A172 (cell line): ENCODE measurements at regions not wholly inside any gene's neighbourhood (a gene's known extent, or its start where the extent isn't known, plus 50 kb on each side); places are given as distances from the start of the nearest gene placed in this dataset.
A peak's percentile ranks its signal among the peaks of the same experiment; 100 is the strongest.
"Not testable (repeated sequence)": the region's sequence is repeated elsewhere in the genome, so short reads cannot be mapped to it uniquely, and the experiment has no call there.

ENCODE experiments used
- DNase-seq: peaks from one replicate; pipeline ENCODE4 v3.0.0-alpha.2; 2015; ENCODE audit warnings: low spot score

GRCh38 chr5:78726571-78726970, 78.0 kb upstream of the LHFPL2 start:
- DNase-seq = no peak

GRCh38 chr5:78726003-78726402, 77.4 kb upstream of the LHFPL2 start:
- DNase-seq = no peak

DNA sequence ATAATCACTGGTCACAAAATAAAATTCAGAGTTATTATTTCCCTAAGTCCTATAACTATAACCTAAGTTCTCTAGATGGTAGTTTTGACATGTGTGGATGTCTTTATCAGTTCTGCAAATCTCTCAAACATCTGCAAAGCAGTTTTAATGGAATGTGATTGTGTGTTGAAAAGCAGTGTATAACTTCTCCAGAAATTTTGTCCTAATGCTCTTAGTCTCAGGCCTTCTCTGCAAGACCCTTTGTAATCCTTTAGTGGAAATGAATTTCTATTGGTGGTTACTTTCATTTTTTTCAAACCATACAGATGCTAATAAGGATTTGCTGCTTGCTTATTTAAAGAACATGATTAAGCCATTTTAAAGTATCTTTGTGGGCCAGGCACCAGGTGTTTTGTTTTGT, 75.5 kb upstream of the LHFPL2 start:
- DNase-seq = no peak

- DNase-seq = no peak
These were observed 72.4 kb upstream of the LHFPL2 start for GRCh38 chr5:78720997-78721396.

DNA sequence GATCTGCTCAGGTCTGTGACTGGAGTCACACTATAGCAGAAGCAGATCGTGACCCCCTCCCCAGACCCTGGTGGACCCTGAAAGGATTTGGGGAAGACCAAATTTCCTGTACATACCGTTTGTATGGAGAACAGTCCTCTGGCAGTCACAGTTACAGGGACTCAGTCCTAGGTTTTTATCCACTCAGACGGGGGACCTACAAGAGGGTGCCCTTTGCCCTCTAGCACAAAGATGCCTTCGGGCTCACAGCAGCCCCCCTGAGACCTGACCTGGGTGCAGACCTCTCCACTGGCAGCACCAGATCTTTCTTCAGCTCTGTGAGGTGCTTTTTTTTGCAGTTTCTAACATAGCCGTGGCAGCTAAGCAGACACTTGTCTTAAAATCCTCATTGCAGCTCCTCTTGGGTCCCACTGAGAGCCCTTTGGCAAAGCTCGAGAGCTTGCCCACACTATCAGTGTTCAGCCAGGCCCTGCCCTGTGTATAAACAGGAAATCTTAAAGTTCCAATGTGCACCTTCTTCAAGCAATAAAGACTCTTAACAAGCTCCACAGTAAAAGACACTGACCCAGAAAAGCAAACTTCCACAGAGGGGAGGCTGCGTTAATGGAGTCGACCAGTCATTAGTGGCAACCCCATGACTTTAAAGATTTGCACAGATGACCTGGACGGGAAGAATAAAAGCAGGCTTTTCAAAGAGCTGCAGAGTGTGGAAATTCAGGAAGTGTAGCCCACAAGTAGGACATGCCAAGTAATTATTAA, 71.8 kb upstream of the LHFPL2 start:
- no peak for DNase-seq

GRCh38 chr5:78719504-78720219, 71.1 kb upstream of the LHFPL2 start:
- DNase-seq = no peak

DNA sequence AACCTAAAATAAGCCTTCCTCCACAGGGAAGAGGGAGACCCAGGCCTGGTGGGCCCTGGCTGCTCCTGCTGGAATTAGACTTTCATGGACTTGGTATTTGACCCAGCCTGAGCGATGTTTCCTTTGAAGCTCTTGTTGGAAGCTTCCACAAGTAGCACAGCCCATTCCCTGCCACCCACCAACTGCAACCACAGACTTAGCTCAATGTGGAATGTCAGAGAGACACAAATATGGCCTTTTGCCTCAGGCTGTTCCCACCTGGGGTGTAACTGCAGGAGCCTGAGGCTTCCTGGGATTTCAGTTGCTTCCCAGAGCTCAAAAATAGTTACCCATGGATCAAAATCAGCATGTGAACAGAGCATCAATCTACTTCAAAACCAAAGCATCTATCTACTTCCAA, 70.3 kb upstream of the LHFPL2 start:
- no peak for DNase-seq

DNA sequence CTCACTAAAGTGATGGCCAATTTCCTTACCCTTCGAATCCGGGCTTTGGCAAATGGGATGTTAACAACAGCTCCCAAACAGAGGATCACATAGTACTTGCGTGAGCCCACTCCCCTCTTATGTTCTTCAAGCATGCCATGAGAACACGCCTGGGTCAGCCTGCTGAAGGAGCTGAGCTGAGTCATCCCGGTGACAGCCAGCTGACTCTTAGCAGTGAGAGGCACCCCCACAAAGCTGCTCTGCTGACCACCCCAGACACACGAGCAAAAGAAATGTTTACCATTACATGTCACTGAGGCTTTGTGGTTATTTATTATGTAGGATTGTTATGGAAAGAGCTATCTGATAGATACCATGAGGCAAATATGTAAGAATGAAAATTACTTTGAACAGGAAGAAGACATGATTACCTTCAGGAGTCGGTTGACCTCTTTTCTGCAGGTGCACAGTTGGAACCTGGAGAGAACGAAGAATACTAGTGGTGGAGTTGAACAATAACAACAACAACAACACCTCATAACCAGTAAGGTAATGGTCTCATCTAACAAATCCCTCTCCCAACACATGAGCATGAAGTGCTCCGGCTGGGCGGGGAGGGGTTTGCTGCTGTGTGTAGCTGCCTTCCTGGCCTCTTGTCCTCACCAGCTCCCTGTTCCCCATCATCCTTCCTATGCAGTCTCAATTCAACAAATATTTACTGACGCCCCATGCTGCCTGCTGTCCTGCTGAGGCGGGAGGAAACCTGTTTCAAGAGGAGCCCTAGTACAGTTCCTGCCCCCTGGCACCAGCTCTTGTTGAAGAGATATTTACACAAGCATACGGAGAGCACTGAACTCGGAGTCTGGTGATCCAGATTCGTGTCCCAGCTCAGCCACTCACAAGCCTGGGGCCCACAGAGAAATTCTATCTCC, 69.4 kb upstream of the LHFPL2 start:
- peak; percentile 13 for DNase-seq

GRCh38 chr5:78716206-78716605, 67.6 kb upstream of the LHFPL2 start:
- DNase-seq = no peak

DNA sequence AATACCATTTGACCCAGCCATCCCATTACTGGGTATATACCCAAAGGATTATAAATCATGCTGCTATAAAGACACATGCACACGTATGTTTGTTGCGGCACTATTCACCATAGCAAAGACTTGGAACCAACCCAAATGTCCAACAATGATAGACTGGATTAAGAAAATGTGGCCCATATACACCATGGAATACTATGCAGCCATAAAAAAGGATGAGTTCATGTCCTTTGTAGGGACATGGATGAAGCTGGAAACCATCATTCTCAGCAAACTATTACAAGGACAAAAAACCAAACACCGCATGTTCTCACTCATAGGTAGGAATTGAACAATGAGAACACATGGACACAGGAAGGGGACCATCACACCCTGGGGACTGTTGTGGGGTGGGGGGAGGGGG, 66.8 kb upstream of the LHFPL2 start:
- not testable (repeated sequence) for DNase-seq

DNA sequence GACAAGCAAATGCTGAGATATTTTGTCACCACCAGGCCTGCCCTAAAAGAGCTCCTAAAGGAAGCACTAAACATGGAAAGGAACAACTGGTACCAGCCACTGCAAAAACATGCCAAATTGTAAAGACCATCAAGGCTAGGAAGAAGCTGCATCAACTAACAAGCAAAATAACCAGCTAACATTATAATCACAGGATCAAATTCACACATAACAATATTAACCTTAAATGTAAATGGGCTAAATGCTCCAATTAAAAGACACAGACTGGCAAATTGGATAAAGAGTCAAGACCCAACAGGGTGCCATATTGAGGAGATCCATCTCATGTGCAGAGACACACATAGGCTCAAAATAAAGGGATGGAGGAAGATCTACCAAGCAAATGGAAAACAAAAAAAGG, 63.1 kb upstream of the LHFPL2 start:
- DNase-seq = not testable (repeated sequence)

- DNase-seq = not testable (repeated sequence)
These were observed 61.3 kb upstream of the LHFPL2 start for GRCh38 chr5:78709729-78710430.

DNA sequence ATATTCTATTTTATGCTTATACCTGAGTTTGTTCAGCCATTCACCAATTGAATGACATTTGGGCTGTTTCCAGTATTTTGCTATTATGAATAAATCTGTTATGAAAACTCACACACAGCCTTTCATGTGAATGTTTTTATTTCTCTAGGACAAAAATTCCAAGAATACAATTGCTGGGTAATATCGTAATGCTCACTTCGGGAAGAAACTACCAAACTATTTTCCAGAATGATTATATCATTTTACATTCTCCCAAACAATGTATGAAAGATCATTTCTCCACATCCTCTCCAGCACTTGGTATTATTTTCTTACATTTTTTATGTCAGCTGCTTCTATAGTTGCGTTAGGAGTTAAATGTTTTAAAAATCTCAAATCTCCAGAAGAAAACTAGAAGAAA, 58.3 kb upstream of the LHFPL2 start:
- peak; percentile 36 for DNase-seq

- DNase-seq = peak; percentile 11
These were observed 57.8 kb upstream of the LHFPL2 start for GRCh38 chr5:78706381-78706780.

DNA sequence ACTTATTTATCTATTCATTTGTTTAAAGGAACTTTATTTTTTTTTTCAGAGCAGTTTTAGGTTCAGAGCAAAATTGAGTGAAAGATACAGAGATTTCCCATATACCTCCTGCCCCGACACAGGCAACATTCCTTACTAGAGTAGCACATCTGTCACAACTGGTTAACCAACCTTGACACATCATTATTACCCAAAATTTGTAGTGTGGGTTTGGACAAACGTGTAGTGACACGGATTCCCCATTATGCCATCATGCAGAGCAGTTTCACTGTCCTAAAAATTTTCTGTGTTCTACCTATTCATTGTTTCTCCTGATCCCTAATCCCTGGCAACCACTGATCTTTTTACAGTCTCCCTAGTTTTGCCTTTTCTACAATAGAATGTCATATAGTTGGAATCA, 57.3 kb upstream of the LHFPL2 start:
- no peak for DNase-seq

DNA sequence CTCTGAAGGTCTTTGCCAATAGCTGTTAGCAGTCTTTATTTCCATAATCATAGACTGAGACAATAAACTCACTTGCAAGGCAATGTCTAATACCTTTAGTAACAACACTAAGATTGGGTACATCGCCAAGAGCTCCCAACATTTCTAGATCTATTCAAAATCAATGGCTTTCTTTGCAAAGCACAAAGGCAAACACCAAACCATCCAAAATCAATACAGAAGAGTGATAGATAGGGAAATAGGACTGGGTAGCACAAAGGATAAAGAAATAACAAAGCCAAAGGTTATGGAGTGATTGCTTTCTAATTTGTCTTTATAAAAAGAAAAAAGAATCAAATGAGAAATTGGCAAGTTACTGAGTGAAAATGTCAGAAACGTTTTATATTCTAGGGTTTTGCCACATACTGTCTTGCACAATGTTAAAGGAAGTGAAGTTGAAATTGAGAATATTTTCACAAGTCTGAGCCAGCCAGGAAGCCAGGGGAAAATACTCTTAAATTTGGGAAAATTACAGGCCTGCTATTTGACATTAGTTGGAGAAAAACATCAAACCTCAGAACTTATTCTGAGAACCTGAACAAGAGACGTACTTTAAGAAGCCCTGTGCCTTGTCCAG, 53.3 kb upstream of the LHFPL2 start:
- DNase-seq = no peak

DNA sequence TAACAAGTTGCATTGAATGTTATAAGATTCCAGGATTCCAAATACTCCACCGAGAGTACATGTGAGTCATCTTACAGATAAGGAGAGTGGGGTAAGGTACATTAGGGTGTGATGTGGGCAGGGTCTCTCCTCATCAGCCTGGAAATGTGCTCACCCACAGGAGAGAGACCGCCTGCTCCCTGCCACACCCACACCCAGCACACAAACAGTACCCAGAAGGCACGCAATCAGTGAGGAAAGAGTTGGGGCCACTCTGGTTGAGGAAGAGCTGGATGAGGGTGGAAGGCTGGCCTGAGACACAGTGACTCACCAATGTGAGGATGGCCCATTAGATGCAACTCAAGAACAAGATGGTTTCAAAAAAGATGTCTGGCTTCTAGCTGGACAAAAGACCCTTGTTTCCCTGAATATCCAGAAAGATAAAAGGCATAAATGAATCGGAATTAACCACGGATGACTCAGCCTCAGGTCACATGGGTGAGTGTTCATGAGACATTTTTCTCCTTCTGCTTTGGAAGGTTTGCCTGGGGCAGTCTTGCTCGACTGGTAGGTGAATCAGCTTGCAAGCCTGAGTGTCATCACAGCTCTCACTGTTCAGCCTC, 51.1 kb upstream of the LHFPL2 start:
- DNase-seq = peak; percentile 98

GRCh38 chr5:78698191-78698791, 49.7 kb upstream of the LHFPL2 start:
- peak; percentile 14 for DNase-seq
